ENCODE measurements at regions not wholly inside any gene's neighbourhood (a gene's known extent, or its start where the extent isn't known, plus 50 kb on each side); places are given as distances from the start of the nearest gene placed in this dataset.

- ATAC-seq, result no peak
- no peak for TF ChIP-seq CREB5 (CRISPR knock-in tag; IDR thresholded peaks at IDR 0.05; ENCODE audit: low read depth)
- TF ChIP-seq OSR1 (CRISPR knock-in tag; IDR thresholded peaks at IDR 0.05), result no peak
- no peak for TF ChIP-seq TCF4 (CRISPR knock-in tag; IDR thresholded peaks at IDR 0.05; ENCODE audit: borderline replicate concordance)
- no peak for TF ChIP-seq POU6F1 (CRISPR knock-in tag; IDR thresholded peaks at IDR 0.05; ENCODE audit: borderline replicate concordance, low read depth)
- TF ChIP-seq ISL1 (CRISPR knock-in tag; IDR thresholded peaks at IDR 0.05), result no peak
- TF ChIP-seq ZNF70 (CRISPR knock-in tag; IDR thresholded peaks at IDR 0.05), result no peak
- no peak for TF ChIP-seq RARB (CRISPR knock-in tag; IDR thresholded peaks at IDR 0.05)
- no peak for TF ChIP-seq PPARA (CRISPR knock-in tag; IDR thresholded peaks at IDR 0.05; ENCODE audit: borderline replicate concordance)
- TF ChIP-seq BACH2 (CRISPR knock-in tag; IDR thresholded peaks at IDR 0.05; ENCODE audit: borderline replicate concordance), result no peak
- TF ChIP-seq ARNTL (CRISPR knock-in tag; IDR thresholded peaks at IDR 0.05; ENCODE audit: borderline replicate concordance, low read depth), result no peak
- no peak for TF ChIP-seq ZFP30 (CRISPR knock-in tag; IDR thresholded peaks at IDR 0.05)
- no peak for TF ChIP-seq ESRRG (CRISPR knock-in tag; IDR thresholded peaks at IDR 0.05)
- no peak for TF ChIP-seq ZNF565 (CRISPR knock-in tag; conservative IDR thresholded peaks at IDR 0.05; ENCODE audit: low read depth)
- no peak for TF ChIP-seq TOX (CRISPR knock-in tag; IDR thresholded peaks at IDR 0.05; ENCODE audit: borderline replicate concordance)
- TF ChIP-seq ZC3H10 (CRISPR knock-in tag; IDR thresholded peaks at IDR 0.05), result no peak
- TF ChIP-seq SNAI2 (CRISPR knock-in tag; IDR thresholded peaks at IDR 0.05), result no peak
- no peak for TF ChIP-seq ZFP3 (CRISPR knock-in tag; IDR thresholded peaks at IDR 0.05)
Observed at GRCh38 chr2:147639386-147639785, 205.4 kb upstream of the ACVR2A start.

GRCh38 chr2:147636886-147637285, 207.9 kb upstream of the ACVR2A start:
- ATAC-seq, result no peak
- TF ChIP-seq PPARA (CRISPR knock-in tag; IDR thresholded peaks at IDR 0.05; ENCODE audit: borderline replicate concordance) (no peak), ZNF8 (CRISPR knock-in tag; IDR thresholded peaks at IDR 0.05) (no peak), ZFP30 (CRISPR knock-in tag; IDR thresholded peaks at IDR 0.05) (no peak), ZNF70 (CRISPR knock-in tag; IDR thresholded peaks at IDR 0.05) (no peak), SNAI2 (CRISPR knock-in tag; IDR thresholded peaks at IDR 0.05) (no peak), PATZ1 (CRISPR knock-in tag; IDR thresholded peaks at IDR 0.05; ENCODE audit: borderline replicate concordance) (no peak), ISL1 (CRISPR knock-in tag; IDR thresholded peaks at IDR 0.05) (no peak), OSR1 (CRISPR knock-in tag; IDR thresholded peaks at IDR 0.05) (no peak), ESRRG (CRISPR knock-in tag; IDR thresholded peaks at IDR 0.05) (no peak), TSHZ2 (CRISPR knock-in tag; IDR thresholded peaks at IDR 0.05) (no peak), TCF4 (CRISPR knock-in tag; IDR thresholded peaks at IDR 0.05; ENCODE audit: borderline replicate concordance) (no peak), ZFP3 (CRISPR knock-in tag; IDR thresholded peaks at IDR 0.05) (no peak), CSRNP3 (CRISPR knock-in tag; IDR thresholded peaks at IDR 0.05) (no peak), ARNTL (CRISPR knock-in tag; IDR thresholded peaks at IDR 0.05; ENCODE audit: borderline replicate concordance, low read depth) (no peak), ZNF565 (CRISPR knock-in tag; conservative IDR thresholded peaks at IDR 0.05; ENCODE audit: low read depth) (no peak), ZC3H10 (CRISPR knock-in tag; IDR thresholded peaks at IDR 0.05) (no peak), BACH2 (CRISPR knock-in tag; IDR thresholded peaks at IDR 0.05; ENCODE audit: borderline replicate concordance) (no peak), CREB5 (CRISPR knock-in tag; IDR thresholded peaks at IDR 0.05; ENCODE audit: low read depth) (no peak), TOX (CRISPR knock-in tag; IDR thresholded peaks at IDR 0.05; ENCODE audit: borderline replicate concordance) (no peak), GLIS3 (CRISPR knock-in tag; IDR thresholded peaks at IDR 0.05) (no peak)
